ENCODE measurements at regions not wholly inside any gene's neighbourhood (a gene's known extent, or its start where the extent isn't known, plus 50 kb on each side); places are given as distances from the start of the nearest gene placed in this dataset.

GRCh38 chr1:244968471-244968871, 104.1 kb upstream of the HNRNPU start:
- FAIRE-seq (no peak), DNase-seq (ENCODE audit: insufficient read length, low spot score) (no peak)
- no peak for TF ChIP-seq CTCF (IDR thresholded peaks at IDR 0.05; ENCODE audit: insufficient read depth, missing control alignments)

- FAIRE-seq = no peak
- TF ChIP-seq CTCF (IDR thresholded peaks at IDR 0.05; ENCODE audit: insufficient read depth, missing control alignments) = no peak
- DNase-seq (ENCODE audit: insufficient read length, low spot score) = no peak
These were observed 102.8 kb upstream of the HNRNPU start for GRCh38 chr1:244967159-244967558.

DNA sequence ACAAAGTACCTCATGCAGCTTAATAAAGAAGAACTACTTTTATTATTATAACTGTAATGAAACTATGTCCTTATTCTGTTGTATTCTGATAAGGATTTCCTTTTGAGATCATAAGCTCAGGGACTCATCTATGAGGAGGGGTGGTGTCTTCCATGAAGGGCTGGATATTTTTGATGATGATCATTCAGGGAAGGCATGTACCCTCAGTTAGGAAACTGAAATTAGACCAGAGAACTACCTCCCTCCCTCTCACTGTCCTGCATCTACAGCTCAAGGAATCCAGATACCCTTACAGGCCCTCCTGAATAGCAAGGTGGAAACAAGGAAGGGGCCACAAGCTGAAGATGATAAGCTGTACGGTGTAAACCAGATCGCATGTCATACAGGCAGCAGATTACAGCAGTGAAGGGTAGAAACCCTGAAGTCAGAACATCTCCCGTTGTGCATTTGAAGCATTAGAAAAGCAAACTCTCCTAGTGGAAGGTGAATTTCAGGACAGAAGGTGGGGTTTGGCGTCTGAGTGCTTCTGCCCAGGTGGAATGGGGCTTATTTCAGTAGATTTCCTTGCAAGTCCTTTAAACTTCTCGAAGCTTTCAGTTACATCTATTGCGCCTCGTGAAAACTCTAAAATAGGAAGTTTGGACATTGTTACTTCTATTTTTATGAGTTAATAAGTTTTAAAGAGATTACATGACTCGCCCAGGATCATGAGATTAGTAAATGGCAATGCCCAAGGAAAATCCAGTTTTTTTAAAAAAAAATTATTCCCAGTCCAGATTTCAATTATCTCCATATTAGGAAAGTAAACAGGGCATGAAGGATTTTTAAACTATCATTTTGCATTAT, 101.1 kb upstream of the HNRNPU start:
- DNase-seq (ENCODE audit: insufficient read length, low spot score) = no peak
- FAIRE-seq = no peak
- no peak for TF ChIP-seq CTCF (IDR thresholded peaks at IDR 0.05; ENCODE audit: insufficient read depth, missing control alignments)

GRCh38 chr1:244964112-244964971, 100.0 kb upstream of the HNRNPU start:
- no peak for FAIRE-seq

DNA sequence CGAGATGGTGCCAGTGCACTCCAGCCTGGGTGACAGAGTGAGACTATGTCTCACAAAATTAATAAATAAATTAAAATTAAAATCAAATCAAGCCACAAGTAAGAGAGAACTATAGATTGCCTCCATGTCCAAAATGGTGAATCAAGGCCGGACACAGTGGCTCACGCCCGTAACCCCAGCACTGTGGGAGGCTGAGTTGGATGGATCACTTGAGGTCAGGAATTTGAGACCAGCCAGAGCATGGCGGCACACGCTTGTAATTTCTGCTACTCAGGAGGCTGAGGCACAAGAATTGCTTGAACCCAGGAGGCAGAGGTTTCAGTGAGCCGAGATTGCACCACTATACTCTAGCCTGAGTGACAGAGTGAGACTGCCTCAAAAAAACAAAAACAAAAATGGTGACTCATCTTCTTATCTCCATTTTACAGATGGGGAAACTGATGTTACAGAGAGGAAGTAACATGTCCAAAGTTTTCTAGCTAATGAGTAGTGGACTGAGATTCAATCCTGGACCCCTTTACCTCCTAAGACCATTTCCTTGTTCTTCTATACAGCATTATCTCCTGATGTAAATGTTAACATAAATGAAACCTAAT, 99.0 kb upstream of the HNRNPU start:
- DNase-seq (ENCODE audit: insufficient read length, low spot score) = no peak
- TF ChIP-seq CTCF (IDR thresholded peaks at IDR 0.05; ENCODE audit: insufficient read depth, missing control alignments) = no peak
- no peak for FAIRE-seq

More at GRCh38 chr1:244964112-244964971, 100.0 kb upstream of the HNRNPU start:
- TF ChIP-seq CTCF (IDR thresholded peaks at IDR 0.05; ENCODE audit: insufficient read depth, missing control alignments) = no peak
- DNase-seq (ENCODE audit: insufficient read length, low spot score) = no peak

DNA sequence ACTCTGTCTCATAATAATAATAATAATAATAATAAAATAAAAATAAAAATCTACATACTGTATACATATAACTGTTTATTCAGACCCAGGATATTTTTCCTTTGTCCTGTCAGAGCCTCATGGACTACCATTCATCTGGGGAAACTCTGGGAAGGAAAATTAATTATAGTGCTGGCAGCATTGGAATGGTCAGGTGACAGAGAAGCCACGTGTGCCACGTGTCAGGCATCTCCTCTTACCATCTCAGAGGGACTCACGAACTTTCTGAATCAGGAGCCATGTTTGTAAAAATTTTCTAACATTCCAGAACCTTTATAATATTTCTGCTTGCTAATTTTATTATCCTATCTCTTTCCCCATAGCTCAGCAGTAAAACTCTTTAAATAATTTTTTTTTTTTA, 97.8 kb upstream of the HNRNPU start:
- DNase-seq (ENCODE audit: insufficient read length, low spot score) (no peak), FAIRE-seq (no peak)
- no peak for TF ChIP-seq CTCF (IDR thresholded peaks at IDR 0.05; ENCODE audit: insufficient read depth, missing control alignments)
